ENCODE measurements at regions not wholly inside any gene's neighbourhood (a gene's known extent, or its start where the extent isn't known, plus 50 kb on each side); places are given as distances from the start of the nearest gene placed in this dataset.
"Not testable (repeated sequence)": the region's sequence is repeated elsewhere in the genome, so short reads cannot be mapped to it uniquely, and the experiment has no call there.

- Histone ChIP-seq H3K27ac (no peak overlapping the region), H3K4me3 (no peak overlapping the region), H3K27me3 (no peaks in the 10 kb centered on the region), H3K4me1 (no peaks in the 10 kb centered on the region), H3K9me3 (no peaks in the 10 kb centered on the region), H3K36me3 (no peaks in the 10 kb centered on the region)
- no peak for TF ChIP-seq POLR2AphosphoS5 (IDR thresholded peaks at IDR 0.05)
- TF ChIP-seq POLR2A (IDR thresholded peaks at IDR 0.05) = no peak
- TF ChIP-seq CTCF (IDR thresholded peaks at IDR 0.05) = no peak
- no peak for TF ChIP-seq EP300 (IDR thresholded peaks at IDR 0.05)
- ATAC-seq = no peak
These were observed 338.5 kb downstream of the TUSC7 start for GRCh38 chr3:117047951-117048705.

GRCh38 chr3:117052395-117052794 is 342.8 kb downstream of the TUSC7 start:
- TF ChIP-seq CTCF (IDR thresholded peaks at IDR 0.05) = no peak
- no peak for TF ChIP-seq EP300 (IDR thresholded peaks at IDR 0.05)
- TF ChIP-seq POLR2AphosphoS5 (IDR thresholded peaks at IDR 0.05) = no peak
- TF ChIP-seq POLR2A (IDR thresholded peaks at IDR 0.05) = no peak
- ATAC-seq = no peak
- H3K36me3 ChIP-seq = no peaks in the 10 kb centered on the region
- no peaks in the 10 kb centered on the region for H3K27me3 ChIP-seq
- WGBS, 2 donors (ENCODE audit: low coverage in 1 of 2) = 59 to 64% methylated on average over 3 to 5 of the region's 5 CpGs
- no peak overlapping the region for H3K4me3 ChIP-seq
- H3K27ac ChIP-seq = no peak overlapping the region
- no peaks in the 10 kb centered on the region for H3K4me1 ChIP-seq
- H3K9me3 ChIP-seq = no peaks in the 10 kb centered on the region

GRCh38 chr3:117054556-117054955 is 345.0 kb downstream of the TUSC7 start:
- no peaks in the 10 kb centered on the region for H3K27me3 ChIP-seq
- H3K4me1 ChIP-seq = no peaks in the 10 kb centered on the region
- no peak for ATAC-seq
- H3K9me3 ChIP-seq = no peaks in the 10 kb centered on the region
- TF ChIP-seq EP300 (IDR thresholded peaks at IDR 0.05) (no peak), POLR2AphosphoS5 (IDR thresholded peaks at IDR 0.05) (no peak), POLR2A (IDR thresholded peaks at IDR 0.05) (no peak), CTCF (IDR thresholded peaks at IDR 0.05) (no peak)
- H3K27ac ChIP-seq = no peak overlapping the region
- H3K4me3 ChIP-seq = no peak overlapping the region
- 39 to 53% methylated on average over 2 of the region's 2 CpGs for WGBS, 2 donors (ENCODE audit: low coverage in 1 of 2)
- no peaks in the 10 kb centered on the region for H3K36me3 ChIP-seq

- H3K27ac ChIP-seq, H3K27me3 ChIP-seq, H3K36me3 ChIP-seq, H3K9me3 ChIP-seq, H3K4me1 ChIP-seq, H3K4me3 ChIP-seq, ATAC-seq: not testable (repeated sequence)
- 65 to 80% methylated on average over 1 to 5 of the region's 5 CpGs for WGBS, 2 donors (ENCODE audit: low coverage in 1 of 2)
These were observed 347.4 kb downstream of the TUSC7 start for GRCh38 chr3:117056946-117057345.

GRCh38 chr3:117059067-117059955 is 349.7 kb downstream of the TUSC7 start:
- TF ChIP-seq POLR2A (IDR thresholded peaks at IDR 0.05) = no peak
- TF ChIP-seq CTCF (IDR thresholded peaks at IDR 0.05) = peak in 3 of 4 experiments; percentile 24 to 39 (median 33)
- no peak for TF ChIP-seq EP300 (IDR thresholded peaks at IDR 0.05)
- TF ChIP-seq POLR2AphosphoS5 (IDR thresholded peaks at IDR 0.05) = no peak
- Histone ChIP-seq H3K4me3 (no peak overlapping the region), H3K4me1 (no peaks in the 10 kb centered on the region), H3K27me3 (no peaks in the 10 kb centered on the region), H3K36me3 (no peaks in the 10 kb centered on the region), H3K9me3 (no peaks in the 10 kb centered on the region), H3K27ac (no peak overlapping the region)
- WGBS, 2 donors (ENCODE audit: low coverage in 1 of 2) = 44 to 64% methylated on average over 6 of the region's 6 CpGs
- no peak for ATAC-seq
